ENCODE measurements at regions not wholly inside any gene's neighbourhood (a gene's known extent, or its start where the extent isn't known, plus 50 kb on each side); places are given as distances from the start of the nearest gene placed in this dataset.

- TF ChIP-seq CTCF (IDR thresholded peaks at IDR 0.05; ENCODE audit: low read depth, low read length) (no peak), EZH2phosphoT487 (IDR thresholded peaks at IDR 0.05; ENCODE audit: low read depth) (no peak)
These were observed 667.2 kb upstream of the CDH18 start for GRCh38 chr5:20655211-20655610.
